ENCODE measurements at regions not wholly inside any gene's neighbourhood (a gene's known extent, or its start where the extent isn't known, plus 50 kb on each side); places are given as distances from the start of the nearest gene placed in this dataset.
"Not testable (repeated sequence)": the region's sequence is repeated elsewhere in the genome, so short reads cannot be mapped to it uniquely, and the experiment has no call there.

- no peak for DNase-seq
Measured at GRCh38 chr1:187928288-187928687, 1099.5 kb downstream of the PLA2G4A start.

DNA sequence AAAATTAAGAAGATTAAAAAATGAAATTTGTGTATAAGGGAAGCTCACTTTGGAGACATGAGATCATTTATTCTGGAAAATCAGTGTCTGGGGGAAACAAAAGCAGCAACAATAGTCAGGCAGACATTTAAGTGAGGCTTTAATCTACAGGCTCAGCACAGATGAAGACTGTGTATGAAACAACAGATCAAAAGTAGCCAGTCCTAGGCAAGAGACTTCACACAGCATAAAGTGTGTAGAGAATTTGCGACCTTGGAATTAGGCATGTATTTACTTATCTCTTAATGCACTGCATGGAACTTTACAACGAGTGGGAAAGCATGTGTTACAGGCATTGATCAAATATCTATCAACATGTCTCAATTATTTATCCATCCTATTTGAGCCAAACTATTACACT, 1099.9 kb downstream of the PLA2G4A start:
- no peak for DNase-seq

GRCh38 chr1:187931776-187932175, 1103.0 kb downstream of the PLA2G4A start:
- no peak for DNase-seq

- no peak for DNase-seq
Measured at GRCh38 chr1:187933562-187934419, 1105.0 kb downstream of the PLA2G4A start.

GRCh38 chr1:187936667-187937066, 1107.9 kb downstream of the PLA2G4A start:
- DNase-seq, result no peak

- no peak for DNase-seq
Measured at GRCh38 chr1:187938092-187938491, 1109.3 kb downstream of the PLA2G4A start.

DNA sequence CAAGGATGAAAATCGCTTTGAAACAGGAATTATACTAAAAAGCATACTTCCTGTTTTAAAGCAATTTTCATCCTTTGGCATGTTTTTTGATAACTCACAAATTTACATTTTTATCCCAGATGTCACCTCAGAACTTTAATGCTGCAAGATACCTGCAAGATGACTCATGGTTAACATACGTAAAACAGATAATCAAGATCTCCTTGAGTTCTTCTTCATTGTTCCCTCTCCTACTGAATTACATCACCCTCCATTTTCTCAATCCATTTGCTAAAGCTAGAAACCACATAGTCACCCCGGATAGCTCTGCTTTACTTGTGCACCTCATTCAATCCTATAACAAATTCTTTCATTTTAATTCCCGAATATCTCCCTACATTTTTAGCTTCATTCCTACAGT, 1114.2 kb downstream of the PLA2G4A start:
- no peak for DNase-seq

GRCh38 chr1:187943606-187944403, 1115.1 kb downstream of the PLA2G4A start:
- no peak for DNase-seq

GRCh38 chr1:187946661-187947060, 1117.9 kb downstream of the PLA2G4A start:
- DNase-seq, result not testable (repeated sequence)

DNA sequence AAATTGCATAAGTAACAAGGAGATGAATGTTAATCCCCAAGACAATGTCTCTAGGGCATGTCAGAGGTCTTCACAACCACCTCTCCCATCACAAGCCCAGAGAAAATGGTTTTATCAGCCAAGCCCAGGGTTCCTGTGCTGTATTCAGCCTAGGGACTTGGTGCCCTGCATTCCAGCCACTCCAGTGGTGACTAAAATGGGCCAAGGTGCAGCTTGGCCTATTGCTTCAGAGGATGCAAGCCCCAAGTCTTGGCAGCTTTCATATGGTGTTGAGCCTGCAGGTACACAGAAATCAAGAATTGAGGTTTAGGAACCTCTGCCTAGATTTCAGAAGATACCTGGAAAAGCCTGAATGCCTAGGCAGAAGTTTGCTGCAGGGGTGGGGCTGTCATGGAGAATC, 1118.6 kb downstream of the PLA2G4A start:
- no peak for DNase-seq

GRCh38 chr1:187948170-187948794, 1119.5 kb downstream of the PLA2G4A start:
- no peak for DNase-seq

DNA sequence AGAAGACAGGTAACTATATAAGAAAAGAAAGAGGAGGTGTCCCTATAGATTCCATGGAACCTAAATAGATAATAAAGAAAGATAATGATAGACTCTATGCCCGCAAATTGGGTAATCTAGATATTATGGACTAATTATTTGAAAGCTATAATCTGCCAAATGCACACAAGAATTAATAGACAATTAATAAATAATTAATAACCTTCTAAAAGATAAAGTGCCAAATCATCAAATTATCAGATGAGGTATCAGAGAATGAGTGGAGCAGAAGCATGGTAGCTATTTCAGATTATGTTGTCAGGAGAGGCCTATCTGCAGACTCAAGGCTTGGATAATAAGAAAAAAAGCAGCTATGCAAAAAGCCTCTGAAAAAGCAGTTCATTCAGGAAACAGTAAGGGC, 1120.8 kb downstream of the PLA2G4A start:
- no peak for DNase-seq

GRCh38 chr1:187951817-187952216, 1123.1 kb downstream of the PLA2G4A start:
- DNase-seq, result no peak

GRCh38 chr1:187952446-187952845, 1123.7 kb downstream of the PLA2G4A start:
- no peak for DNase-seq

GRCh38 chr1:187956975-187957374, 1128.2 kb downstream of the PLA2G4A start:
- no peak for DNase-seq

DNA sequence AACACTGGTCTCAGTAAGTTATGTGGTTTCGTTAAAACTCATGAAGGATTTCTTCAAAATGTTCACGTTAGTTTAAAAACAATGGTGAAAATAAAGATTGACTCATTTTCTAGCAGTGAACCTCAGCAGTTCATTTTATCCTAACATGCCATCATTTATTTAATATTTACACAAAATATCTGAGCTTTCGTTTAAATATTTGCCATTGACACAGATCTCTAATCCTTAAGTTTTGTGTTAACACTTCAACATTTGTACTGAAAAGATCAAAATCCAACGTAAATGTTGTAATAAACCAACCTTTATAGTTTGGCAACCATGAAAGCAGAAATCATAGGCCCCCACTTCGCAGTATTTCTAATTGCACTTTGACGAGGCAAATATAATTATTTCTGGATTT, 1129.5 kb downstream of the PLA2G4A start:
- DNase-seq, result no peak

DNA sequence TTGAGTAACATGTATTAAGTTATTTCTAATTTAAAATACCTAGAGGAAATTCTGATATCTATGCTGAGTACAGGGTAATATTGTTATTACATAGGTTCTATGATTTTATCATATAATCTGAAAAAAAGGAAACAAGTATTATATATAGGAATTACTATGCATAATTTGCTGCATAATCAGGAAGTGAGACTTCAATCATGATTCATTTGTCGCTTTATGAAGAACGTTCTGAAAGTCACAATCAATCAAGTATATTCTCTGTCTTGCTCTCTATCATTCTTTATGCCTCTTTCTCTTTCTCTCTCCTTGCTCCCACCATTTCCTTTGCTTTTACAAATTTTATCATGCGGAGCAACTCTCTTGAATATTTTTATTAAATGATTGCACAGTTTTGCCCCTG, 1130.3 kb downstream of the PLA2G4A start:
- no peak for DNase-seq

- DNase-seq, result no peak
Measured at GRCh38 chr1:187960125-187960638, 1131.4 kb downstream of the PLA2G4A start.

DNA sequence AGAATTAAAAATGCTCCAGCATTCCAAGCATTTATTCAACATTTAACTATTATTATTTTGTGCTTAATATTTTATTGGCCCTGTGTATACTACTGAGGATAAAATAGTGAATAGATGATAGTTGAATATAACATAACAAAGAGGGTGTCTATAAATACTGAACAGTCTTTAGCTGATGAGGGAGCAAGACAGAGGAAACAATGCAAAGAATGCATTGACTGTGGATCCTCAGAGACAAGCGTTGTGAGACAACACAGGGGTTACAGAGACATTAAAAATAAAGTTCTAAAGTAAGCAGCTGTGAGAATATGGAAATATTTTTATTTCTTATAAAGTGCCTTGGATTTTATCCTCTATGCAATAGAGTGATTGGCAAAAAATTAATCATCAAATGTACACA, 1133.1 kb downstream of the PLA2G4A start:
- no peak for DNase-seq

DNA sequence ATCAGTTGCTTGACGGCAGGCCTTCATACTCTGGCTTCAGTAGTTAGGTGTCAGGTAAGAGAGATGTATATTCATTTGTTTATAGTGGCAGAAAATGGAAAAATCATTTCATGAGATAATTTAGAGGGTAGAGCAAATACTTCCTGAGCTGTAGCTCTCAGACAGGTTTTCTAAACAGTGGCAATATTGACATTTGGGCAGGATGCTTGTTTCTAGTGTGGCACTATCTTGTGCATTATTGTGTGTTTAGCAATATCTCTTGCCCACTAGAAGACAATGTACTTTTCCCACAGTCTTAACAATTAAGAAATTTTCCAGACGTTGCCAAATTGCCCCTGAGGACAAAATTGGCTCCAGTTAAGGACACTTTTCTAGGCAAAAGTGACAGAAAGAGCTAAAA, 1143.1 kb downstream of the PLA2G4A start:
- no peak for DNase-seq

GRCh38 chr1:187977298-187977697, 1148.5 kb downstream of the PLA2G4A start:
- no peak for DNase-seq

DNA sequence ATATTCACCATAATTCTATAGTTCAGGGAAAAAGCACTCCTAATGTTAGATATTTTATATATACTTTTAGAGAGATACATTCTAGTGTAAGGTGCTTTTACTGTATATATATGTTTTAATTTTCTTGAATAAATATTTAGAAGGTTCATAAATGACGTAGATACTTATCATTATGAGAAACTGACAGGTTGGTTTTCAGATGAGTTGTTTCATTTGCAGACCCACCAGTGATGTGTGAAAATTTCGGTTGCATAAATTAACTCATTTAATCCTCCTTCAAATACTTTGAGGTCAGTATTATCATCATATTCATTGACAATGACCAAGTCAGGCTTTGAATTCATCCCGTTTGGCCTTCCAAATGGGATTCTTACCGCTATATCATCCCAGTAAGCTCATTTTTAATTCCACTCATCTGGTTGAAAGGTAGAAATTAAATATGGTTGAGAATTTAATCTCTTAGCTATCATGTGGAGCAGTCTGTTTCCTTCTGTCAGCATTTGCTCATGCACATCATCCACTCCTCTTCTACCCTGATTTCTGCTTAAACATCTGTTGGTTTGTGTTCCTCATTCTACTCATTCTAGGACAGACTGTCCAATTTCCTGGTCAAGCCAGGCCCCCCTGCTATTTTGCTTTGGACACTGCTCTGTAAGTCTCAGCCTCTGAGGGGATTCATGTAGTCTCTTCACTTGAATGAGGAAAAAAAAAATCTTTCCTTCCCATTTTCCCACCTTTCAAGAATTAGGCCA, 1156.6 kb downstream of the PLA2G4A start:
- no peak for DNase-seq
